ENCODE measurements at regions not wholly inside any gene's neighbourhood (a gene's known extent, or its start where the extent isn't known, plus 50 kb on each side); places are given as distances from the start of the nearest gene placed in this dataset.

DNA sequence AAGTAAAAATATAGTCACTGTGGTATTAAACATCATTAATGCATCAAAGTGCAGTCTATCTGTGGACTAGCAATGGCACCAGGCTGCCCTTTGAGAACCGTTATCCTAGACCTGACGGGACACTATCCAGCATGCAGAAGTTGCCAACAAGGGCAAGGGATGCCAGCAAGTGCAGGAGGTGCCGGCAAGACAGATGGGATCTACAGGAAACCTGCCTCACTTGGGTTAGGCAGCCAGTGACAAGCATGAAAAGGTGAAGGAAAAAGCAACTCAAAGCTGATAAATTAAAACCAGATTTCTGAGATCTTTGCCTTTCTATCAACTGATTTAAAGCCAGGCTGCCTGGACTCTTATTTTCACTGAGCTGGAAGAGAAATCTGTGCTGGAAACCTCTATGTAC lies 315.2 kb upstream of the PDE4D start:
- Histone ChIP-seq H3K27ac (peak overlapping the region in 1 of 2 donors; percentile 9), H3K27me3 (no peaks in the 10 kb centered on the region), H3K9me3 (no peaks in the 10 kb centered on the region), H3K4me3 (no peak overlapping the region), H3K36me3 (no peaks in the 10 kb centered on the region), H3K4me1 (peaks cover 0 to 40% (median 4%) of the 10 kb centered on the region in 4 donors)
- TF ChIP-seq, protein P1, sequence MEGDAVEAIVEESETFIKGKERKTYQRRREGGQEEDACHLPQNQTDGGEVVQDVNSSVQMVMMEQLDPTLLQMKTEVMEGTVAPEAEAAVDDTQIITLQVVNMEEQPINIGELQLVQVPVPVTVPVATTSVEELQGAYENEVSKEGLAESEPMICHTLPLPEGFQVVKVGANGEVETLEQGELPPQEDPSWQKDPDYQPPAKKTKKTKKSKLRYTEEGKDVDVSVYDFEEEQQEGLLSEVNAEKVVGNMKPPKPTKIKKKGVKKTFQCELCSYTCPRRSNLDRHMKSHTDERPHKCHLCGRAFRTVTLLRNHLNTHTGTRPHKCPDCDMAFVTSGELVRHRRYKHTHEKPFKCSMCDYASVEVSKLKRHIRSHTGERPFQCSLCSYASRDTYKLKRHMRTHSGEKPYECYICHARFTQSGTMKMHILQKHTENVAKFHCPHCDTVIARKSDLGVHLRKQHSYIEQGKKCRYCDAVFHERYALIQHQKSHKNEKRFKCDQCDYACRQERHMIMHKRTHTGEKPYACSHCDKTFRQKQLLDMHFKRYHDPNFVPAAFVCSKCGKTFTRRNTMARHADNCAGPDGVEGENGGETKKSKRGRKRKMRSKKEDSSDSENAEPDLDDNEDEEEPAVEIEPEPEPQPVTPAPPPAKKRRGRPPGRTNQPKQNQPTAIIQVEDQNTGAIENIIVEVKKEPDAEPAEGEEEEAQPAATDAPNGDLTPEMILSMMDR (IDR thresholded peaks at IDR 0.05), result no peak
- intact Hi-C loops (cut with DNase I; ENCODE audit: low total_unique reads), result no loop called here
- no peak for DNase-seq

DNA sequence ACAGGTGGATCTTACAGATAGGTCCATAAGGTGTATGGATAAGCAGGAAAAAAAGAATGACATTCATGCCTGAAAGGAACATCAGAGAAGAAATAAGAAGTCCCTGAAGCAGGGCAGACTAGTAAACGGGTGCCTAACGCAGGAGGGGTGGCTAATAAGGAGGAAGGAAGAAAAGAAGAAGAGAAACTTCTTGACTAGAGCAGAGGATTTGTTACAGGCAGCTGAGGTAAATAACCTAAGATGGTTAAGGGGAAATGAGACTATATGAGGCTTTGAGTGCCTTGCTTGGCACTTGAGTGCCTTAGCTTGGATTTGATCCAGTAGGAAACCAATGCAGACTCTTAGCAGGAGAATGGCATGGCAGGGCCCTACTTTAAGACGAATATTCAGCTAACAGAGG lies 313.5 kb upstream of the PDE4D start:
- H3K4me1 ChIP-seq, result peaks cover 0 to 40% (median 4%) of the 10 kb centered on the region in 4 donors
- intact Hi-C loops (cut with DNase I; ENCODE audit: low total_unique reads), result no loop called here
- H3K27me3 ChIP-seq, result no peaks in the 10 kb centered on the region
- no peaks in the 10 kb centered on the region for H3K36me3 ChIP-seq
- H3K9me3 ChIP-seq, result no peaks in the 10 kb centered on the region
- peak in 1 of 2 donors; percentile 25 for DNase-seq
- H3K4me3 ChIP-seq, result no peak overlapping the region
- TF ChIP-seq, protein P1 (IDR thresholded peaks at IDR 0.05), result no peak
- H3K27ac ChIP-seq, result peak overlapping the region in 1 of 2 donors; percentile 16

DNA sequence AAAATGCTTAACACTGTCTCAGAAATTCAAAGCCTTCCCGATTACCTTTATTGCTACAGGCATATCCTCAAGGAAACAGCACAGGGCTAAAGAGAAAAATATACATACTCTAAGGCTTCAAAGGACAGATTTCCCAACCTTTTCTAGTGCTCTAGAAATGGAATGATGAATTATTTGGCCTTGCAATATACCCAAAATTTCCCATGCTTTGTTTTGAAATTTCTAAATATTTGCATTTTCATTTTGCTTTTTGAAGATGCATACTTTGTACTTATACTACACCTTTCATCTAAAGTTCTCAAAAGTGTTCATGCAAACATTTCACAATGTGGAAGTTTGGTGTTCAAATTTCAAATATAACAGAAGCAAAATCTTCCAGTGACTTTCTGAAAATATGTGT lies 312.7 kb upstream of the PDE4D start:
- TF ChIP-seq, protein P1 (IDR thresholded peaks at IDR 0.05), result no peak
- Histone ChIP-seq H3K4me3 (no peak overlapping the region), H3K4me1 (peaks cover 0 to 40% (median 4%) of the 10 kb centered on the region in 4 donors), H3K27me3 (no peaks in the 10 kb centered on the region), H3K36me3 (no peaks in the 10 kb centered on the region), H3K27ac (no peak overlapping the region), H3K9me3 (no peaks in the 10 kb centered on the region)
- intact Hi-C loops (cut with DNase I; ENCODE audit: low total_unique reads), result no loop called here
- DNase-seq, result no peak

DNA sequence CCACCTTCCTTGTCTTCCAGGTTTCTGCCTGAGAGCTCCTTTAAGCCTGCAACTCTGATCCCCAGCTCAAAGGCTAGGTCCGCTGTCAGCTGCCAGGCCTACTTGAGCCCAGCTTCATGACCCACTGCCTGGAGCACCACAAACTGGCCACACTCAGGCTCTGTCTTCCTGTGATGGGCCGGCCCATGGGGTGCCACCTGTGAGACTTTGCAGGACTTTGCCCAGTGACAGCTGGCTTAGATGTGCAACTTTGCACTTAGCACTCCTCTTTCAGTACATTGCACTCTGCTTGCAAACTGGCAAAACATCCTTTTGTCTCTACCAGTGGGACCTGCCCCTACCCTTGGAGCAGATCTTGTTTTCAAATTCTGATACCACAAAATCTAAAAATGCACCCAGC lies 311.5 kb upstream of the PDE4D start:
- intact Hi-C loops (cut with DNase I; ENCODE audit: low total_unique reads), result no loop called here
- TF ChIP-seq, protein P1 (IDR thresholded peaks at IDR 0.05), result no peak
- no peak for DNase-seq
- Histone ChIP-seq H3K4me1 (peaks cover 0 to 40% (median 4%) of the 10 kb centered on the region in 4 donors), H3K9me3 (no peaks in the 10 kb centered on the region), H3K36me3 (no peaks in the 10 kb centered on the region), H3K4me3 (no peak overlapping the region), H3K27me3 (no peaks in the 10 kb centered on the region), H3K27ac (no peak overlapping the region)

DNA sequence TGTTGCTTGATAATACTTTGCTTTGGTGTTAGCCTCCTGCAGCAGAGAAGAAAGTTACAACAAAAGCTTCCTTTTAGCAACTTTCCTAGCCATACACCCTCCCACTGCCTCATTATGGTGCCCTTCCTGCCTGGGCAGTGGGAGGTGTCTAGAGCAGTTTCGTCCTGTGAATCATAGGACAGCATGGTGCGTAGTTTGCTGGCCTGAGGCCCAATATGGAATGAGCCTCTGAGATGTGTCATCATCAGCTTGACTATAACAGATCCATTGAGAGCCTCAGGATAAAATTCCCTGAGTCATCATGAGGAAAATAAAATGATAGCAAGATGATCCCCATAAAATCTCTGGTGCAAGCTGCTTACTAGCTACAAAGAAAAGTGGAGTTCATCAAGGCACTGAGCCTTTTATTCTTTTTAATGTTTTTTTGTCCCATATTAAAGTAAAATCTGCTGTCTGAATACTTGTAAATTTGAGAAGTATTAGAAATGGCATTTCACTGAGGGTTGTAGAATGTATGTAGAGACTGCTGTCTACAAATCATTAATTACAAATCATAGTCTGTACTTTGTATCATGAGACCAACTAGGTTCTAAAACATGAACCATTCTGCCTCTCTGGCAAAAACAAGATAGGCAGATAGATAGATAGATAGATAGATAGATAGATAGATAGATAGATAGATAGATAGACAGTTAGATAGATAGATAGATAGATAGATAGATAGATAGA lies 303.0 kb upstream of the PDE4D start:
- Histone ChIP-seq H3K4me3 (no peak overlapping the region), H3K4me1 (peaks cover 0 to 16% (median 3%) of the 10 kb centered on the region in 4 donors), H3K27me3 (no peaks in the 10 kb centered on the region), H3K9me3 (no peaks in the 10 kb centered on the region), H3K36me3 (no peaks in the 10 kb centered on the region), H3K27ac (no peak overlapping the region)
- DNase-seq, result peak; percentile 49 to 68
- TF ChIP-seq, protein P1 (IDR thresholded peaks at IDR 0.05), result no peak
- intact Hi-C loops (cut with DNase I; ENCODE audit: low total_unique reads), result no loop called here
